Activated CD4-positive, alpha-beta T cell treated with anti-CD3 and anti-CD28 coated beads for 36 hours (primary cell): ENCODE measurements at regions not wholly inside any gene's neighbourhood (a gene's known extent, or its start where the extent isn't known, plus 50 kb on each side); places are given as distances from the start of the nearest gene placed in this dataset.
A peak's percentile ranks its signal among the peaks of the same experiment; 100 is the strongest.

Experiments used
- ATAC-seq: fragments of 200-7000 bp; cut with Tn5 transposase; one replicate; pipeline ENCODE4 v1.10.0; 2021; ENCODE audit warnings: mild to moderate bottlenecking, moderate library complexity
- CTCF ChIA-PET: fragments of 350-600 bp; sonication (Branson Sonifier 250); formaldehyde crosslinking; loops from one replicate; lab custom pipeline; 2021; ENCODE audit warnings: antibody characterized with exemption; lab: Charles Lee
- POLR2A ChIA-PET: fragments of 350-600 bp; sonication (Branson Sonifier 250); formaldehyde crosslinking; loops from one replicate; lab custom pipeline; 2021; ENCODE audit warnings: antibody characterized with exemption, inconsistent platforms; lab: Charles Lee
- DNase-seq: peaks from one replicate; pipeline ENCODE4 v3.0.0-alpha.2; 2020
- H3K27ac Mint-ChIP-seq: one replicate; pipeline ENCODE4 v1.8.0; 2021; ENCODE audit warnings: mixed read lengths
- H3K27me3 Mint-ChIP-seq: one replicate; pipeline ENCODE4 v1.8.0; 2021; ENCODE audit warnings: mixed read lengths
- H3K36me3 Mint-ChIP-seq: one replicate; pipeline ENCODE4 v1.8.0; 2021; ENCODE audit warnings: low read depth, mixed read lengths
- H3K4me1 Mint-ChIP-seq: one replicate; pipeline ENCODE4 v1.8.0; 2021; ENCODE audit warnings: mixed read lengths
- H3K4me3 Mint-ChIP-seq: one replicate; pipeline ENCODE4 v1.8.0; 2021; ENCODE audit warnings: mild to moderate bottlenecking, moderate library complexity, mixed read lengths
- H3K9me3 Mint-ChIP-seq: one replicate; pipeline ENCODE4 v1.8.0; 2021; ENCODE audit warnings: low read depth, mixed read lengths
- intact Hi-C, 2 experiments: fragments of 100-400 bp; cut with DNase I in 1 of 2; cut with micrococcal nuclease in 1 of 2; formaldehyde crosslinking; loops; one replicate each; pipeline versions ENCODE4 v1.14.2 to v1.15.1; 2022 to 2024; cut with DNase I, micrococcal nuclease

GRCh38 chr5:67363180-67363709 is 166.6 kb upstream of the CD180 start:
- no peak overlapping the region for H3K27ac Mint-ChIP-seq
- H3K4me1 Mint-ChIP-seq = peaks cover 20% of the 10 kb centered on the region
- ATAC-seq = no peak
- DNase-seq = no peak
- H3K4me3 Mint-ChIP-seq = no peak overlapping the region
- H3K27me3 Mint-ChIP-seq = no peaks in the 10 kb centered on the region
- no peaks in the 10 kb centered on the region for H3K36me3 Mint-ChIP-seq
- no peaks in the 10 kb centered on the region for H3K9me3 Mint-ChIP-seq
- POLR2A ChIA-PET = no interaction called here
- intact Hi-C loops = no loop called here
- CTCF ChIA-PET = interaction anchor here (0.6 to 2.5 kb wide), 2 partner anchors 9 to 17 kb away, joined by 4 to 7 read pairs; no protein-coding TSS in a partner anchor

GRCh38 chr5:67361932-67362729 is 165.5 kb upstream of the CD180 start:
- intact Hi-C loops = no loop called here
- Mint-ChIP-seq H3K4me1 (peaks cover 20% of the 10 kb centered on the region), H3K36me3 (no peaks in the 10 kb centered on the region), H3K27me3 (no peaks in the 10 kb centered on the region), H3K9me3 (no peaks in the 10 kb centered on the region), H3K4me3 (no peak overlapping the region), H3K27ac (no peak overlapping the region)
- ChIA-PET POLR2A (no interaction called here), CTCF (interaction anchor here (0.6 kb wide), 1 partner anchor 16 kb away, joined by 4 read pairs; no protein-coding TSS in a partner anchor)
- ATAC-seq (no peak), DNase-seq (no peak)

- ATAC-seq (no peak), DNase-seq (no peak)
- CTCF ChIA-PET = interaction anchor here (0.7 to 0.8 kb wide), 2 partner anchors 9 to 257 kb away, joined by 3 read pairs; no protein-coding TSS in a partner anchor
- no peaks in the 10 kb centered on the region for H3K27me3 Mint-ChIP-seq
- H3K9me3 Mint-ChIP-seq = no peaks in the 10 kb centered on the region
- no peak overlapping the region for H3K4me3 Mint-ChIP-seq
- H3K36me3 Mint-ChIP-seq = no peaks in the 10 kb centered on the region
- H3K27ac Mint-ChIP-seq = no peak overlapping the region
- intact Hi-C loops = no loop called here
- POLR2A ChIA-PET = no interaction called here
- H3K4me1 Mint-ChIP-seq = peaks cover 20% of the 10 kb centered on the region
These were observed 163.4 kb upstream of the CD180 start for GRCh38 chr5:67360047-67360446.

GRCh38 chr5:67358186-67358585 is 161.6 kb upstream of the CD180 start:
- Mint-ChIP-seq H3K27ac (no peak overlapping the region), H3K36me3 (no peaks in the 10 kb centered on the region), H3K9me3 (no peaks in the 10 kb centered on the region), H3K4me1 (peaks cover 14% of the 10 kb centered on the region), H3K27me3 (no peaks in the 10 kb centered on the region), H3K4me3 (no peak overlapping the region)
- ChIA-PET CTCF (no interaction called here), POLR2A (no interaction called here)
- DNase-seq (no peak), ATAC-seq (no peak)
- intact Hi-C loops = no loop called here

- H3K9me3 Mint-ChIP-seq = no peaks in the 10 kb centered on the region
- CTCF ChIA-PET = interaction anchor here (2.3 kb wide), 1 partner anchor 9 kb away, joined by 7 read pairs; no protein-coding TSS in a partner anchor
- DNase-seq = no peak
- no peak overlapping the region for H3K27ac Mint-ChIP-seq
- H3K36me3 Mint-ChIP-seq = no peaks in the 10 kb centered on the region
- H3K4me3 Mint-ChIP-seq = no peak overlapping the region
- H3K4me1 Mint-ChIP-seq = peaks cover 21% of the 10 kb centered on the region
- POLR2A ChIA-PET = no interaction called here
- intact Hi-C loops = no loop called here
- no peaks in the 10 kb centered on the region for H3K27me3 Mint-ChIP-seq
- no peak for ATAC-seq
These were observed 158.6 kb upstream of the CD180 start for GRCh38 chr5:67355120-67355713.

GRCh38 chr5:67353500-67354450 is 157.2 kb upstream of the CD180 start:
- Mint-ChIP-seq H3K27ac (no peak overlapping the region), H3K27me3 (no peaks in the 10 kb centered on the region), H3K4me3 (no peak overlapping the region), H3K4me1 (peaks cover 18% of the 10 kb centered on the region), H3K36me3 (no peaks in the 10 kb centered on the region), H3K9me3 (no peaks in the 10 kb centered on the region)
- CTCF ChIA-PET = interaction anchor here (0.9 to 2.3 kb wide), 2 partner anchors 10 to 107 kb away, joined by 5 to 7 read pairs; no protein-coding TSS in a partner anchor
- no peak for DNase-seq
- intact Hi-C loops = no loop called here
- POLR2A ChIA-PET = no interaction called here
- no peak for ATAC-seq

GRCh38 chr5:67350618-67351201 is 154.1 kb upstream of the CD180 start:
- H3K27me3 Mint-ChIP-seq = no peaks in the 10 kb centered on the region
- peaks cover 18% of the 10 kb centered on the region for H3K4me1 Mint-ChIP-seq
- H3K9me3 Mint-ChIP-seq = no peaks in the 10 kb centered on the region
- ChIA-PET POLR2A (no interaction called here), CTCF (interaction anchor here (0.9 to 2.0 kb wide), 4 partner anchors 9 to 29 kb away, joined by 3 to 5 read pairs (median 3); no protein-coding TSS in a partner anchor)
- intact Hi-C loops = no loop called here
- no peak overlapping the region for H3K27ac Mint-ChIP-seq
- peak; percentile 9 for DNase-seq
- ATAC-seq = no peak
- H3K4me3 Mint-ChIP-seq = peak overlapping the region; percentile 26
- no peaks in the 10 kb centered on the region for H3K36me3 Mint-ChIP-seq

GRCh38 chr5:67350185-67350584 is 153.6 kb upstream of the CD180 start:
- ChIA-PET CTCF (interaction anchor here (0.9 to 2.0 kb wide), 2 partner anchors 16 to 29 kb away, joined by 3 to 5 read pairs; no protein-coding TSS in a partner anchor), POLR2A (no interaction called here)
- Mint-ChIP-seq H3K4me1 (peaks cover 18% of the 10 kb centered on the region), H3K36me3 (no peaks in the 10 kb centered on the region), H3K27ac (no peak overlapping the region), H3K27me3 (no peaks in the 10 kb centered on the region), H3K9me3 (no peaks in the 10 kb centered on the region), H3K4me3 (peak overlapping the region; percentile 26)
- intact Hi-C loops = no loop called here
- no peak for DNase-seq
- ATAC-seq = no peak

GRCh38 chr5:67347821-67348220 is 151.2 kb upstream of the CD180 start:
- H3K27ac Mint-ChIP-seq = no peak overlapping the region
- H3K9me3 Mint-ChIP-seq = peaks cover 10% of the 10 kb centered on the region
- H3K4me1 Mint-ChIP-seq = peaks cover 18% of the 10 kb centered on the region
- no peak overlapping the region for H3K4me3 Mint-ChIP-seq
- intact Hi-C loops = no loop called here
- H3K27me3 Mint-ChIP-seq = no peaks in the 10 kb centered on the region
- CTCF ChIA-PET = interaction anchor here (0.6 kb wide), 1 partner anchor 26 kb away, joined by 3 read pairs; no protein-coding TSS in a partner anchor
- ATAC-seq (no peak), DNase-seq (no peak)
- POLR2A ChIA-PET = no interaction called here
- no peaks in the 10 kb centered on the region for H3K36me3 Mint-ChIP-seq

GRCh38 chr5:67346611-67347010 is 150.0 kb upstream of the CD180 start:
- POLR2A ChIA-PET = no interaction called here
- Mint-ChIP-seq H3K27me3 (no peaks in the 10 kb centered on the region), H3K36me3 (no peaks in the 10 kb centered on the region), H3K27ac (no peak overlapping the region), H3K4me3 (no peak overlapping the region), H3K4me1 (peaks cover 15% of the 10 kb centered on the region), H3K9me3 (peaks cover 10% of the 10 kb centered on the region)
- CTCF ChIA-PET = no interaction called here
- DNase-seq (no peak), ATAC-seq (no peak)
- intact Hi-C loops = no loop called here
